Psoas muscle (tissue), 7 donors: ENCODE measurements at regions not wholly inside any gene's neighbourhood (a gene's known extent, or its start where the extent isn't known, plus 50 kb on each side); places are given as distances from the start of the nearest gene placed in this dataset.

Experiments used
- ATAC-seq, 4 donors: fragments of 200-7000 bp; cut with Tn5 transposase; one replicate each; pipeline ENCODE4 v1.9.1; 2020; ENCODE audit warnings: moderate library complexity in 3 of 4, mild to moderate bottlenecking in 2 of 4
- DNase-seq, 2 donors: peaks; one replicate each; pipeline ENCODE4 v3.0.0-alpha.2; 2020
- H3K27ac ChIP-seq: fragments of 200-600 bp; one replicate; pipeline ENCODE4 v1.8.0; 2022
- H3K27me3 ChIP-seq, 3 donors: fragments of 200-600 bp in 1 of 3; one replicate each; pipeline versions ENCODE4 v1.6.1 to v1.8.0; 2013 to 2022; ENCODE audit warnings: low read length in 2 of 3, mild to moderate bottlenecking in 2 of 3, moderate library complexity in 1 of 3; ENCODE audit not compliant: insufficient read depth in 3 of 3
- H3K36me3 ChIP-seq, 2 donors: fragments of 200-600 bp in 1 of 2; one replicate each; pipeline versions ENCODE4 v1.6.1 to v1.8.0; 2013 to 2022; ENCODE audit warnings: low read depth in 1 of 2, mild to moderate bottlenecking in 1 of 2, moderate library complexity in 1 of 2; ENCODE audit not compliant: insufficient read depth in 1 of 2
- H3K4me1 ChIP-seq: fragments of 200-600 bp; one replicate; pipeline ENCODE4 v1.8.0; 2022
- H3K4me3 ChIP-seq: fragments of 200-600 bp; one replicate; pipeline ENCODE4 v1.8.0; 2022; ENCODE audit warnings: mild to moderate bottlenecking
- H3K9me3 ChIP-seq: fragments of 200-600 bp; one replicate; pipeline ENCODE4 v1.8.0; 2022
- CTCF ChIP-seq: fragments of 200-600 bp; IDR thresholded peaks from one replicate; pipeline ENCODE4 v1.8.0; 2022; ENCODE audit warnings: antibody characterized with exemption
- WGBS, 3 donors: extraction: QIAGEN DNeasy Blood & Tissue Kit; methylation state at CpG; one replicate each; pipeline versions ENCODE4 v1.1.6 to v1.1.7; 2013; 5-methylcytosine and 5-hydroxymethylcytosine counted together
- intact Hi-C, 2 donors: fragments of 100-400 bp; cut with DNase I; formaldehyde crosslinking; loops; one replicate each; pipeline versions ENCODE4 v1.11.0 to v1.14.2; 2022
- donor health status: healthy with polysubstance abuse.
- donor health status: DM: no; HTN: no; CAD: no; lungs with moderate emphysema.
- donor health status: Bipolar disorder and iron deficiency.
- donor health status: healthy.
- donor health status: DM: yes; HTN: yes; CAD: no.
- donor health status: DM: no; HTN: no; CAD: no.
- donor health status: DM: yes; HTN: yes; CAD: no.

- ATAC-seq = no peak
- WGBS, 3 donors = 72 to 90% (median 90%) methylated on average over 4 of the region's 4 CpGs
- H3K27ac ChIP-seq = no peak overlapping the region
Observed at GRCh38 chr21:29448766-29449165, 150.0 kb downstream of the BACH1 start.

GRCh38 chr21:29449306-29449950, 150.7 kb downstream of the BACH1 start:
- 59 to 71% (median 69%) methylated on average over 6 of the region's 6 CpGs for WGBS, 3 donors
- Histone ChIP-seq H3K27ac (no peak overlapping the region), H3K27me3 (no peaks in the 10 kb centered on the region), H3K9me3 (no peaks in the 10 kb centered on the region), H3K36me3 (no peaks in the 10 kb centered on the region), H3K4me1 (no peaks in the 10 kb centered on the region), H3K4me3 (no peak overlapping the region)
- no peak for TF ChIP-seq CTCF
- intact Hi-C loops = no loop called here
- DNase-seq = no peak
- ATAC-seq = no peak

More at GRCh38 chr21:29448766-29449165, 150.0 kb downstream of the BACH1 start:
- Histone ChIP-seq H3K36me3 (no peaks in the 10 kb centered on the region), H3K9me3 (no peaks in the 10 kb centered on the region), H3K4me3 (no peak overlapping the region), H3K4me1 (no peaks in the 10 kb centered on the region), H3K27me3 (no peaks in the 10 kb centered on the region)
- DNase-seq = no peak
- TF ChIP-seq CTCF = no peak
- intact Hi-C loops = no loop called here

- intact Hi-C loops = no loop called here
- no peak overlapping the region for H3K4me3 ChIP-seq
- no peaks in the 10 kb centered on the region for H3K4me1 ChIP-seq
- H3K27me3 ChIP-seq = no peaks in the 10 kb centered on the region
- 65 to 75% (median 73%) methylated on average over 6 of the region's 6 CpGs for WGBS, 3 donors
- H3K9me3 ChIP-seq = no peaks in the 10 kb centered on the region
- H3K36me3 ChIP-seq = no peaks in the 10 kb centered on the region
- no peak for DNase-seq
- no peak for ATAC-seq
- H3K27ac ChIP-seq = no peak overlapping the region
- TF ChIP-seq CTCF = no peak
Observed at GRCh38 chr21:29450058-29450457, 151.3 kb downstream of the BACH1 start.

GRCh38 chr21:29453511-29453910, 154.8 kb downstream of the BACH1 start:
- intact Hi-C loops = no loop called here
- TF ChIP-seq CTCF = no peak
- WGBS, 3 donors = 85 to 87% (median 86%) methylated on average over 3 of the region's 3 CpGs
- DNase-seq (no peak), ATAC-seq (no peak)
- H3K27ac ChIP-seq = no peak overlapping the region
- no peak overlapping the region for H3K4me3 ChIP-seq
- H3K36me3 ChIP-seq = no peaks in the 10 kb centered on the region
- H3K4me1 ChIP-seq = no peaks in the 10 kb centered on the region
- H3K27me3 ChIP-seq = no peaks in the 10 kb centered on the region
- H3K9me3 ChIP-seq = no peaks in the 10 kb centered on the region

- TF ChIP-seq CTCF = no peak
- DNase-seq = no peak
- WGBS, 3 donors = 68 to 79% (median 79%) methylated on average over 1 of the region's 1 CpG
- ATAC-seq = no peak
- Histone ChIP-seq H3K4me1 (no peaks in the 10 kb centered on the region), H3K36me3 (no peaks in the 10 kb centered on the region), H3K9me3 (no peaks in the 10 kb centered on the region), H3K27ac (no peak overlapping the region), H3K27me3 (no peaks in the 10 kb centered on the region), H3K4me3 (no peak overlapping the region)
- intact Hi-C loops = no loop called here
Observed at GRCh38 chr21:29454179-29454578, 155.5 kb downstream of the BACH1 start.
